AG10803 (cell line): ENCODE measurements at regions not wholly inside any gene's neighbourhood (a gene's known extent, or its start where the extent isn't known, plus 50 kb on each side); places are given as distances from the start of the nearest gene placed in this dataset.

ENCODE experiments used
- DNase-seq: peaks from one replicate; pipeline ENCODE4 v3.0.0; 2010; ENCODE audit warnings: low read depth
- H3K4me3 ChIP-seq: 2 replicates; pipeline ENCODE4 v1.5.1; 2011; ENCODE audit warnings: mild to moderate bottlenecking, low read length, control low read depth
- CTCF ChIP-seq: conservative IDR thresholded peaks from 2 replicates; pipeline ENCODE4 v1.5.1; 2011; ENCODE audit warnings: mild to moderate bottlenecking, low read length, control low read depth, inconsistent platforms

- TF ChIP-seq CTCF = no peak
- H3K4me3 ChIP-seq = no peak overlapping the region
- DNase-seq = no peak
Observed at GRCh38 chrX:120680090-120680489, 50.2 kb upstream of the C1GALT1C1 start.
